Suprapubic skin (tissue), 4 donors: ENCODE measurements at regions not wholly inside any gene's neighbourhood (a gene's known extent, or its start where the extent isn't known, plus 50 kb on each side); places are given as distances from the start of the nearest gene placed in this dataset.

Experiments
- CTCF ChIP-seq, 2 donors: fragments of 200-600 bp in 1 of 2; fragments of 450-650 bp in 1 of 2; sonication (generic) in 1 of 2; IDR thresholded peaks; one replicate each; pipeline ENCODE4 v1.5.1; 2016 to 2019; ENCODE audit warnings: antibody characterized with exemption in 2 of 2, mild to moderate bottlenecking in 1 of 2, moderate library complexity in 1 of 2
- EP300 ChIP-seq: sonication (generic); formaldehyde crosslinking; IDR thresholded peaks from one replicate; pipeline ENCODE4 v1.6.1; 2017; ENCODE audit warnings: antibody characterized with exemption
- POLR2A ChIP-seq, 2 donors: fragments of 450-650 bp; IDR thresholded peaks; one replicate each; pipeline ENCODE4 v1.6.1; 2017; ENCODE audit warnings: antibody characterized with exemption in 2 of 2, mild to moderate bottlenecking in 2 of 2, moderate library complexity in 2 of 2
- POLR2AphosphoS5 ChIP-seq, 3 donors: sonication (generic); formaldehyde crosslinking; IDR thresholded peaks; one replicate each; pipeline ENCODE4 v1.6.1; 2017; ENCODE audit warnings: antibody characterized with exemption in 3 of 3

GRCh38 chr17:79341816-79342215 is 267.2 kb downstream of the ENGASE start:
- no peak for TF ChIP-seq EP300
- no peak for TF ChIP-seq CTCF (IDR thresholded peaks at IDR 0.05)
- TF ChIP-seq POLR2AphosphoS5 (IDR thresholded peaks at IDR 0.05), result no peak
- TF ChIP-seq POLR2A (IDR thresholded peaks at IDR 0.05), result no peak
